IPS DF 6.9 (cell line): ENCODE measurements at regions not wholly inside any gene's neighbourhood (a gene's known extent, or its start where the extent isn't known, plus 50 kb on each side); places are given as distances from the start of the nearest gene placed in this dataset.
"Not testable (repeated sequence)": the region's sequence is repeated elsewhere in the genome, so short reads cannot be mapped to it uniquely, and the experiment has no call there.

ENCODE experiments used
- DNase-seq: peaks from one replicate; pipeline ENCODE4 v3.0.0-alpha.2; 2013; ENCODE audit warnings: low read depth, low spot score
- H3K27ac ChIP-seq: one replicate; pipeline ENCODE4 v1.5.1; 2013; ENCODE audit warnings: low read length, control low read depth
- H3K27me3 ChIP-seq: 2 replicates; pipeline ENCODE4 v1.6.1; 2013; ENCODE audit warnings: mild to moderate bottlenecking, low read length; ENCODE audit not compliant: control insufficient read depth, insufficient read depth
- H3K36me3 ChIP-seq: 2 replicates; pipeline ENCODE4 v1.6.1; 2013; ENCODE audit warnings: low read length; ENCODE audit not compliant: control insufficient read depth, insufficient read depth
- H3K4me1 ChIP-seq: 2 replicates; pipeline ENCODE4 v1.6.1; 2013; ENCODE audit warnings: low read length; ENCODE audit not compliant: control insufficient read depth, insufficient read depth
- H3K4me3 ChIP-seq: 2 replicates; pipeline ENCODE4 v1.5.1; 2013; ENCODE audit warnings: mild to moderate bottlenecking, low read length
- H3K9me3 ChIP-seq: 2 replicates; pipeline ENCODE4 v1.6.1; 2013; ENCODE audit warnings: low read length, inconsistent platforms; ENCODE audit not compliant: control insufficient read depth, insufficient read depth
- WGBS: extraction: QIAGEN DNeasy Blood & Tissue Kit; methylation state at CpG from one replicate; pipeline ENCODE4 v1.1.7; 2013; ENCODE audit warnings: mixed read lengths, missing lambda C conversion rate; ENCODE audit not compliant: insufficient read length, insufficient coverage; 5-methylcytosine and 5-hydroxymethylcytosine counted together

GRCh38 chr4:120277391-120277790, 210.7 kb upstream of the MAD2L1 start:
- H3K4me3 ChIP-seq, result no peak overlapping the region

GRCh38 chr4:120266602-120267001, 200.0 kb upstream of the MAD2L1 start:
- no peak for DNase-seq
- no peak overlapping the region for H3K4me3 ChIP-seq
- no CpG with 5 or more reads among the region's 5 CpGs for WGBS
- no peaks in the 10 kb centered on the region for H3K27me3 ChIP-seq
- no peaks in the 10 kb centered on the region for H3K4me1 ChIP-seq
- no peak overlapping the region for H3K27ac ChIP-seq
- H3K9me3 ChIP-seq, result no peaks in the 10 kb centered on the region
- H3K36me3 ChIP-seq, result no peaks in the 10 kb centered on the region

More at GRCh38 chr4:120277391-120277790, 210.7 kb upstream of the MAD2L1 start:
- no peaks in the 10 kb centered on the region for H3K36me3 ChIP-seq
- DNase-seq, result no peak
- no peaks in the 10 kb centered on the region for H3K27me3 ChIP-seq
- no peaks in the 10 kb centered on the region for H3K4me1 ChIP-seq
- H3K27ac ChIP-seq, result no peak overlapping the region
- H3K9me3 ChIP-seq, result no peaks in the 10 kb centered on the region

- no peak overlapping the region for H3K4me3 ChIP-seq
- no peaks in the 10 kb centered on the region for H3K9me3 ChIP-seq
- no peaks in the 10 kb centered on the region for H3K27me3 ChIP-seq
- no peaks in the 10 kb centered on the region for H3K4me1 ChIP-seq
- no peaks in the 10 kb centered on the region for H3K36me3 ChIP-seq
- no peak overlapping the region for H3K27ac ChIP-seq
- no peak for DNase-seq
- no CpG with 5 or more reads among the region's 4 CpGs for WGBS
Observed at GRCh38 chr4:120263618-120264017, 197.0 kb upstream of the MAD2L1 start.

GRCh38 chr4:120261117-120261516, 194.5 kb upstream of the MAD2L1 start:
- H3K27ac ChIP-seq, result no peak overlapping the region
- no peaks in the 10 kb centered on the region for H3K36me3 ChIP-seq
- no peaks in the 10 kb centered on the region for H3K9me3 ChIP-seq
- no peak overlapping the region for H3K4me3 ChIP-seq
- H3K4me1 ChIP-seq, result no peaks in the 10 kb centered on the region
- no peak for DNase-seq
- no CpG with 5 or more reads among the region's 6 CpGs for WGBS
- H3K27me3 ChIP-seq, result no peaks in the 10 kb centered on the region

- H3K27ac ChIP-seq, H3K9me3 ChIP-seq, H3K27me3 ChIP-seq, DNase-seq, H3K4me1 ChIP-seq, H3K36me3 ChIP-seq: not testable (repeated sequence)
- H3K4me3 ChIP-seq, result peak overlapping the region; percentile 40; the same call in 1 of the 2 replicates
- WGBS, result no CpG with 5 or more reads among the region's 28 CpGs
Observed at GRCh38 chr4:120256112-120256775, 189.6 kb upstream of the MAD2L1 start.

- Histone ChIP-seq H3K36me3 (no peaks in the 10 kb centered on the region), H3K27me3 (no peaks in the 10 kb centered on the region), H3K9me3 (no peaks in the 10 kb centered on the region), H3K4me1 (no peaks in the 10 kb centered on the region), H3K27ac (no peak overlapping the region), H3K4me3 (no peak overlapping the region)
- no CpG with 5 or more reads among the region's 5 CpGs for WGBS
- no peak for DNase-seq
Observed at GRCh38 chr4:120238277-120238973, 171.8 kb upstream of the MAD2L1 start.

- Histone ChIP-seq H3K27ac (no peak overlapping the region), H3K27me3 (no peaks in the 10 kb centered on the region), H3K9me3 (no peaks in the 10 kb centered on the region), H3K4me3 (no peak overlapping the region), H3K4me1 (no peaks in the 10 kb centered on the region), H3K36me3 (no peaks in the 10 kb centered on the region)
- no peak for DNase-seq
- WGBS, result no CpG with 5 or more reads among the region's 5 CpGs
Observed at GRCh38 chr4:120236873-120237272, 170.2 kb upstream of the MAD2L1 start.

GRCh38 chr4:120232050-120232449, 165.4 kb upstream of the MAD2L1 start:
- Histone ChIP-seq H3K4me3 (no peak overlapping the region), H3K4me1 (no peaks in the 10 kb centered on the region), H3K9me3 (no peaks in the 10 kb centered on the region), H3K27me3 (no peaks in the 10 kb centered on the region), H3K27ac (no peak overlapping the region), H3K36me3 (no peaks in the 10 kb centered on the region)
- no peak for DNase-seq
- WGBS, result no CpG with 5 or more reads among the region's 1 CpG

GRCh38 chr4:120228086-120228485, 161.4 kb upstream of the MAD2L1 start:
- DNase-seq, result no peak
- Histone ChIP-seq H3K27me3 (no peaks in the 10 kb centered on the region), H3K9me3 (no peaks in the 10 kb centered on the region), H3K27ac (no peak overlapping the region), H3K4me1 (no peaks in the 10 kb centered on the region), H3K36me3 (no peaks in the 10 kb centered on the region), H3K4me3 (no peak overlapping the region)
- no CpG with 5 or more reads among the region's 1 CpG for WGBS

- no CpG with 5 or more reads among the region's 1 CpG for WGBS
- no peaks in the 10 kb centered on the region for H3K27me3 ChIP-seq
- no peaks in the 10 kb centered on the region for H3K4me1 ChIP-seq
- no peaks in the 10 kb centered on the region for H3K9me3 ChIP-seq
- no peak for DNase-seq
- no peak overlapping the region for H3K4me3 ChIP-seq
- H3K27ac ChIP-seq, result no peak overlapping the region
- H3K36me3 ChIP-seq, result no peaks in the 10 kb centered on the region
Observed at GRCh38 chr4:120227554-120227953, 160.9 kb upstream of the MAD2L1 start.

- no peak for DNase-seq
- H3K36me3 ChIP-seq, result no peaks in the 10 kb centered on the region
- H3K4me1 ChIP-seq, result no peaks in the 10 kb centered on the region
- H3K9me3 ChIP-seq, result no peaks in the 10 kb centered on the region
- H3K27ac ChIP-seq, result no peak overlapping the region
- H3K4me3 ChIP-seq, result no peak overlapping the region
- whole genome bisulfite sequencing, result no CpG with 5 or more reads among the region's 2 CpGs
- no peaks in the 10 kb centered on the region for H3K27me3 ChIP-seq
Observed at GRCh38 chr4:120225527-120225926, 158.9 kb upstream of the MAD2L1 start.
